ENCODE measurements at regions not wholly inside any gene's neighbourhood (a gene's known extent, or its start where the extent isn't known, plus 50 kb on each side); places are given as distances from the start of the nearest gene placed in this dataset.

GRCh38 chr16:11474617-11475291, 112.0 kb downstream of the LITAF start:
- H3K4me3 ChIP-seq (ENCODE audit: low read length), result no peak overlapping the region
- TF ChIP-seq, protein P1, sequence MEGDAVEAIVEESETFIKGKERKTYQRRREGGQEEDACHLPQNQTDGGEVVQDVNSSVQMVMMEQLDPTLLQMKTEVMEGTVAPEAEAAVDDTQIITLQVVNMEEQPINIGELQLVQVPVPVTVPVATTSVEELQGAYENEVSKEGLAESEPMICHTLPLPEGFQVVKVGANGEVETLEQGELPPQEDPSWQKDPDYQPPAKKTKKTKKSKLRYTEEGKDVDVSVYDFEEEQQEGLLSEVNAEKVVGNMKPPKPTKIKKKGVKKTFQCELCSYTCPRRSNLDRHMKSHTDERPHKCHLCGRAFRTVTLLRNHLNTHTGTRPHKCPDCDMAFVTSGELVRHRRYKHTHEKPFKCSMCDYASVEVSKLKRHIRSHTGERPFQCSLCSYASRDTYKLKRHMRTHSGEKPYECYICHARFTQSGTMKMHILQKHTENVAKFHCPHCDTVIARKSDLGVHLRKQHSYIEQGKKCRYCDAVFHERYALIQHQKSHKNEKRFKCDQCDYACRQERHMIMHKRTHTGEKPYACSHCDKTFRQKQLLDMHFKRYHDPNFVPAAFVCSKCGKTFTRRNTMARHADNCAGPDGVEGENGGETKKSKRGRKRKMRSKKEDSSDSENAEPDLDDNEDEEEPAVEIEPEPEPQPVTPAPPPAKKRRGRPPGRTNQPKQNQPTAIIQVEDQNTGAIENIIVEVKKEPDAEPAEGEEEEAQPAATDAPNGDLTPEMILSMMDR (conservative IDR thresholded peaks at IDR 0.05; ENCODE audit: low read length), result no peak
- no peak for DNase-seq (ENCODE audit: low read depth)

GRCh38 chr16:11475896-11476630, 110.7 kb downstream of the LITAF start:
- TF ChIP-seq, protein P1 (conservative IDR thresholded peaks at IDR 0.05; ENCODE audit: low read length), result no peak
- no peak for DNase-seq (ENCODE audit: low read depth)
- H3K4me3 ChIP-seq (ENCODE audit: low read length), result no peak overlapping the region

DNA sequence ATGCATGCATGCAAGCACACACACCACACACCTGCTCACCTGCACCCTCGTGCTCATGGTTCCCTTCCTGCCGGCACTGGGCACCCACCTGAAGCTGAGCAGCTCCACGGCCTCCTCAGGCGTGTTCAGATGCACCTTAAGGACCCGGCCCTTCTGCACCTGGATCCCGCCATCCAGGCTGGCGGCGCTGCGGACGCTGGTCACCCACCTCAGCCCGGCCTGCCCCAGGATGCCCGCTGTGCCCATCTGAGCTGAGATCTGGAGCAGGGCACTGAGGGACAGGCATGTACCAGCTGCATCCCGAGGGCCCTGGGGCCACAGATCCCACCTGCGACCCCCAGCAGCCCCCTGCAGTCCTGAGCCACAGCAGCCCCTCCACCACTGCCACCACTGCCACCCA, 110.0 kb downstream of the LITAF start:
- no peak overlapping the region for H3K4me3 ChIP-seq (ENCODE audit: low read length)
- DNase-seq (ENCODE audit: low read depth), result no peak
- TF ChIP-seq, protein P1 (conservative IDR thresholded peaks at IDR 0.05; ENCODE audit: low read length), result no peak

DNA sequence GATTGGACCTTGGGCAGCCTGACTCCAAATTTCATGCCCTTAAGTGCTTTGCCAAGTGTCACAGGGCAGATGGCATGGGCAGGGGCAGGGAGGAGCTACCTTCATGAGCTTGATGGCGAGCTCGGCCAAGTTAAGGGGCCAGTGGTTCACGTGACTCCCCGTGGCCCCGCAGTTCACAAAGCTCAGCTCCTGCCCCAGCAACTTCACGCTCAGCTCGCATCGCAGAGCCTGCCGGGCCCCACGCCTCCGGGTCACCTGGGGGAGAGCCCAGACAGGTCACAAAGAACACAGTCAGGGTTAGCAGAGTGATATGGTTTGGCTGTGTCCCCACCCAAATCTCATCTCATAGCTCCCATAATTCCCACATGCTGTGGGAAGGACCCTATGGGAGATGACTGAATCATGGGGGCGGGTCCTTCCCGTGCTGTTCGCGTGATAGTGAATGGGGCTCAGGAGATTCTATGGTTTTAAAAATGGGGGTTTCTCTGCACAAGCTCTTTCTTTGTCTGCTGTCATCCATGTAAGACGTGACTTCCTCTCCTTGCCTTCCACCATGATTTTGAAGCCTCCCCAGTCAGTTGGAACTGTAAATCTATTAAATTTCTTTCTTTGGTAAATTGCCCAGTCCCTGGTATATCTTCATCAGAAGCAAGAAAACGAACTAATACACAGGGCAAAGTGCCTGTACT, 108.1 kb downstream of the LITAF start:
- H3K4me3 ChIP-seq (ENCODE audit: low read length), result no peak overlapping the region
- no peak for DNase-seq (ENCODE audit: low read depth)
- TF ChIP-seq, protein P1 (conservative IDR thresholded peaks at IDR 0.05; ENCODE audit: low read length), result no peak

DNA sequence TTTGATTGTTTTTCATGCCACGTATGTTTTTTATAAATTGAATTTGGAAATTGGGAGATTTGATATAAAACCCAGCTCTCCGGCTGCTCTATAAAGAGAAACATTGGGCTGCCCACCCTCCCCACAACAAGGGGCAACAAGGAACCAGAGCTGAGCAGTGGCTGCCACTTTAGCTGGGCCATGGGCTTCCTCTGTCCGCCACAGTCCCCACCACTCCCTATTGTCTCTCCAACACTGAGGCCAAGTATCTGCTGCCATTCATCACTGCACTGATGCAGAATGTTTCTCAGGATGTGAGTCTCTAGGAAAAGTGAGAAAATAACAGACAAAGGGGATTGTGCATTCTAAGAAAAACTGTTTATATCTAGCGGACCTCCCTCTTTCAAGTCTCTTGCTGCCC, 106.8 kb downstream of the LITAF start:
- TF ChIP-seq, protein P1 (conservative IDR thresholded peaks at IDR 0.05; ENCODE audit: low read length), result no peak
- no peak overlapping the region for H3K4me3 ChIP-seq (ENCODE audit: low read length)
- DNase-seq (ENCODE audit: low read depth), result no peak

- no peak for DNase-seq (ENCODE audit: low read depth)
- TF ChIP-seq, protein P1 (conservative IDR thresholded peaks at IDR 0.05; ENCODE audit: low read length), result no peak
- no peak overlapping the region for H3K4me3 ChIP-seq (ENCODE audit: low read length)
These were observed 106.1 kb downstream of the LITAF start for GRCh38 chr16:11480634-11481033.
